ENCODE measurements at regions not wholly inside any gene's neighbourhood (a gene's known extent, or its start where the extent isn't known, plus 50 kb on each side); places are given as distances from the start of the nearest gene placed in this dataset.

DNA sequence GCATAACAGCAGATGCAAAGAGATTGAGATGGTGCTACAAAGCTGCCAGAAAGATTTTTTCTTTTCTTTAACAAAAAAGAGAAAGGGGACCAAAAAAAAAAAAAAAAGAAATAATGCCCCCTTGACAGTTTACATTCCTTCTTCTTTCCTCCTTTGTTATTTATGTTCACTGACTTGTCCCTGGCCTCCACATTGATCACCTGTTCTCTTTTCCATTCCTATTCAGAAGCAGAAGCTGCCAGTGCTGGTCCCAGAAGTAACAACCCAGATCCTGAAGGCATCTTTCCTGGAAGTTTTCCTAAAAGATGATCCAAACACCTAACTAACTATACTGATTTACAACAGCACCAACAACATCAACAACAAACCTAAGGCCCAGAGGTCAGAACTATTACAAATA lies 728.1 kb downstream of the KCNJ2 start:
- TF ChIP-seq, protein P1, sequence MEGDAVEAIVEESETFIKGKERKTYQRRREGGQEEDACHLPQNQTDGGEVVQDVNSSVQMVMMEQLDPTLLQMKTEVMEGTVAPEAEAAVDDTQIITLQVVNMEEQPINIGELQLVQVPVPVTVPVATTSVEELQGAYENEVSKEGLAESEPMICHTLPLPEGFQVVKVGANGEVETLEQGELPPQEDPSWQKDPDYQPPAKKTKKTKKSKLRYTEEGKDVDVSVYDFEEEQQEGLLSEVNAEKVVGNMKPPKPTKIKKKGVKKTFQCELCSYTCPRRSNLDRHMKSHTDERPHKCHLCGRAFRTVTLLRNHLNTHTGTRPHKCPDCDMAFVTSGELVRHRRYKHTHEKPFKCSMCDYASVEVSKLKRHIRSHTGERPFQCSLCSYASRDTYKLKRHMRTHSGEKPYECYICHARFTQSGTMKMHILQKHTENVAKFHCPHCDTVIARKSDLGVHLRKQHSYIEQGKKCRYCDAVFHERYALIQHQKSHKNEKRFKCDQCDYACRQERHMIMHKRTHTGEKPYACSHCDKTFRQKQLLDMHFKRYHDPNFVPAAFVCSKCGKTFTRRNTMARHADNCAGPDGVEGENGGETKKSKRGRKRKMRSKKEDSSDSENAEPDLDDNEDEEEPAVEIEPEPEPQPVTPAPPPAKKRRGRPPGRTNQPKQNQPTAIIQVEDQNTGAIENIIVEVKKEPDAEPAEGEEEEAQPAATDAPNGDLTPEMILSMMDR (conservative IDR thresholded peaks at IDR 0.05; ENCODE audit: low read length): no peak
- TF ChIP-seq EZH2phosphoT487 (IDR thresholded peaks at IDR 0.05; ENCODE audit: borderline replicate concordance): no peak

Data from Loucy (cell line).